Mucosa of rectum (tissue), 2 donors: ENCODE measurements at regions not wholly inside any gene's neighbourhood (a gene's known extent, or its start where the extent isn't known, plus 50 kb on each side); places are given as distances from the start of the nearest gene placed in this dataset.

ENCODE experiments used
- H3K27ac ChIP-seq, 2 donors: one replicate each; pipeline ENCODE4 v1.7.0; 2013; ENCODE audit warnings: inconsistent platforms in 2 of 2, low read depth in 2 of 2, low read length in 2 of 2
- H3K27me3 ChIP-seq, 2 donors: one replicate each; pipeline ENCODE4 v1.7.0; 2013; ENCODE audit warnings: low read length in 2 of 2; ENCODE audit not compliant: control insufficient read depth in 2 of 2, insufficient read depth in 2 of 2
- H3K36me3 ChIP-seq, 2 donors: one replicate each; pipeline ENCODE4 v1.7.0; 2013; ENCODE audit warnings: low read length in 2 of 2; ENCODE audit not compliant: control insufficient read depth in 2 of 2, insufficient read depth in 2 of 2
- H3K4me1 ChIP-seq, 2 donors: one replicate each; pipeline ENCODE4 v1.7.0; 2013; ENCODE audit warnings: low read length in 2 of 2, mild to moderate bottlenecking in 1 of 2; ENCODE audit not compliant: control insufficient read depth in 2 of 2, insufficient read depth in 2 of 2
- H3K4me3 ChIP-seq, 2 donors: one replicate each; pipeline ENCODE4 v1.7.0; 2013; ENCODE audit warnings: low read length in 2 of 2
- H3K9ac ChIP-seq, 2 donors: one replicate each; pipeline ENCODE4 v1.7.0; 2013; ENCODE audit warnings: low read length in 2 of 2, low read depth in 1 of 2, mild to moderate bottlenecking in 1 of 2
- H3K9me3 ChIP-seq, 2 donors: one replicate each; pipeline ENCODE4 v1.7.0; 2013; ENCODE audit warnings: low read length in 2 of 2; ENCODE audit not compliant: control insufficient read depth in 2 of 2
- donor health status: healthy.
- donor health status: Normal muscosa, but diverticular disease.

DNA sequence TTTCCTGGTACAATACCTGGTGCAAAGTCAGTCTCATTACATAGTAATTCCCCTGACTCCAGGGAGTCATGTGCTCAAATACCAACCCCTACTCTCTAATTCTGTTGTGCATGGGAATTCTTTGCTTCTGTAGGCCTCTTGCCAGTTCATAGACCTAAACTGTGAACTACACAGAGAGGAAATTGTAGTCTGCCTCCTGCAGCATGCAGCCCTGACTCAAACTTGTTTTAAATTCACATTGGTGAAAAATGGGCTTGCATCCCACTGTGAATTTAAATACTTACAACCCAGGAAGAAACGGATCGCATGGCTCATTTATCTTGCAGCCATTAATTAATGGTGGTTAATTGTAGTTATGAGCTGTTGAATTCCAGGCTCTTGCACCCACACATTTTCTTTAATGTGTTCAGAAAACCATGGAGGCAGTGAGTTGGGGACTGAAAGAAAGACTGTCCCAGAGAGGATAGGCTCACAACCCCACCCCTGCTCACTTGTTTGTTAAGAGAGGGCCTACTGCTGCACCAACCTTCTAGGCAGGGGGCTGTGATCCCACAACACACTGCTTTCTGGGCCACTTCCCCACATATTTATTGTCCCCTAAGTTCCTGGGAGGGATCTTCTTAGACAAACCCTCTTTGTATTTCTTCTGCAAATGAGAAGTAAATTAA is 579.1 kb downstream of the DHX35 start:
- no peak overlapping the region for H3K27ac ChIP-seq
- no peak overlapping the region for H3K4me3 ChIP-seq
- no peak overlapping the region for H3K9ac ChIP-seq
- H3K4me1 ChIP-seq = no peaks in the 10 kb centered on the region
- no peaks in the 10 kb centered on the region for H3K36me3 ChIP-seq
- no peaks in the 10 kb centered on the region for H3K27me3 ChIP-seq
- no peaks in the 10 kb centered on the region for H3K9me3 ChIP-seq

DNA sequence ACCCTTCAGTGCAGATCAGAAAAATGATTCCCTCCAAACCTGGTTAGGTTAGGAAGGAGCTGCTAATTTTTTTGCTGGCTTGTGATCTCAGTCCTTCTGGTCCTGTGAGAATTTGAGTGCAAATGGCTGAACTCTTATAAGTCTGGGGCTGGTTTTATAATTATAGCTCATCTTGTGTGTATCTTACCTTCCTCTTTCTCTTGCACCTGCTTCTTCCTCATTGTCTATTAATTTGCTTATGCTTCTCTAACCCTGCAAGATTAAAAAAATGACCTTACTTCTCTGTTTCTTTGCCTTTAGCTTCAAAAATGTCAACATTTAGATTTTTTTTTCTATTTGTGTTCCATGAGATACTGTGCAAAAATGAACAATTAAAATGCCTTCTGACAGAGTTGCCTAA is 576.2 kb downstream of the DHX35 start:
- Histone ChIP-seq H3K36me3 (no peaks in the 10 kb centered on the region), H3K4me3 (no peak overlapping the region), H3K9me3 (no peaks in the 10 kb centered on the region), H3K4me1 (no peaks in the 10 kb centered on the region), H3K9ac (no peak overlapping the region), H3K27ac (no peak overlapping the region), H3K27me3 (no peaks in the 10 kb centered on the region)

GRCh38 chr20:39535301-39535700 is 573.2 kb downstream of the DHX35 start:
- Histone ChIP-seq H3K27me3 (no peaks in the 10 kb centered on the region), H3K27ac (no peak overlapping the region), H3K9me3 (no peaks in the 10 kb centered on the region), H3K4me3 (no peak overlapping the region), H3K9ac (no peak overlapping the region), H3K4me1 (no peaks in the 10 kb centered on the region), H3K36me3 (no peaks in the 10 kb centered on the region)

DNA sequence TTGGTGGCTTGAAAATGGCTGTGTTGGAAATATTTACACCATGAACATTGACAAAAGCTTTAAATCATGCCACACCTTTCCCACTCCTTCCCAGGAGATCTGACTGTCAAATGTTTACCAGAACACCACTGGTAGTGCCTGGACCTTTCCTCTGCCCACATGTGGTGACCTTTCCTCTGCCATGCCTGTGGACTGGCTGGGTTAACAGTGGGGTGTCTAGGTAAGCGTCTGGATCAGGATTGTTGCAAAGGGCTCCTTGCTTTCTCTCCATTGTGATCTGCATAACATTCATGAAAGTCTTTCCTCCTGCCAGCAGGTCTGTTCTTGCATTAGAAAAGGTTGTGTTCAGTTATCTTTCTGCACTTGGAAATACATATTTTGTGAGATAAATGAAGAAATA is 572.7 kb downstream of the DHX35 start:
- H3K4me3 ChIP-seq = no peak overlapping the region
- no peaks in the 10 kb centered on the region for H3K4me1 ChIP-seq
- H3K27ac ChIP-seq = no peak overlapping the region
- H3K9ac ChIP-seq = no peak overlapping the region
- no peaks in the 10 kb centered on the region for H3K36me3 ChIP-seq
- no peaks in the 10 kb centered on the region for H3K9me3 ChIP-seq
- no peaks in the 10 kb centered on the region for H3K27me3 ChIP-seq

- H3K9me3 ChIP-seq = no peaks in the 10 kb centered on the region
- no peaks in the 10 kb centered on the region for H3K4me1 ChIP-seq
- no peak overlapping the region for H3K27ac ChIP-seq
- no peaks in the 10 kb centered on the region for H3K36me3 ChIP-seq
- H3K9ac ChIP-seq = no peak overlapping the region
- peaks cover 0 to 3% of the 10 kb centered on the region in 2 donors for H3K27me3 ChIP-seq
- no peak overlapping the region for H3K4me3 ChIP-seq
These were observed 571.7 kb downstream of the DHX35 start for GRCh38 chr20:39533858-39534257.

DNA sequence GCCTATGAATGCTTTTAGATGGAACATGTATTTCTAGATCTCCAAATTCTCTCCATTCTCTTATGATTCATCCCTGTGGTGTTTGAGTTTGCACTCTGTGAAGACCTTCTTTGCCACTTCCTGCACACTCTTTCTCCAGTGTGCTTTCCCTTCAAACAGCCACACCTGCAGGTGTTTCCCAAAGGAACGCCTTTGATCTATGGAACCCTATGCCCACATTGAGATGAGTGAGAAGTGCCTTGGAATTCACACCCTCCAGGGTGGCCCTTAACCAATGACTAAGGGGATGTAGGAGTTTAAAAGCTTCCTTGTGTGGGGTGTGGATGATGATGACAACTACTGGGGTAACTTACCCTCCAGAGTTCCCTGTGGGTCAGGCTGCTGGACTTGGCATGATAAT is 570.1 kb downstream of the DHX35 start:
- no peak overlapping the region for H3K9ac ChIP-seq
- no peak overlapping the region for H3K27ac ChIP-seq
- no peaks in the 10 kb centered on the region for H3K36me3 ChIP-seq
- H3K4me1 ChIP-seq = no peaks in the 10 kb centered on the region
- no peak overlapping the region for H3K4me3 ChIP-seq
- no peaks in the 10 kb centered on the region for H3K9me3 ChIP-seq
- peaks cover 0 to 3% of the 10 kb centered on the region in 2 donors for H3K27me3 ChIP-seq

GRCh38 chr20:39528436-39528835 is 566.3 kb downstream of the DHX35 start:
- Histone ChIP-seq H3K27me3 (peaks cover 0 to 3% of the 10 kb centered on the region in 2 donors), H3K4me3 (no peak overlapping the region), H3K9ac (no peak overlapping the region), H3K9me3 (no peaks in the 10 kb centered on the region), H3K4me1 (no peaks in the 10 kb centered on the region), H3K36me3 (no peaks in the 10 kb centered on the region), H3K27ac (no peak overlapping the region)

GRCh38 chr20:39524371-39524911 is 562.3 kb downstream of the DHX35 start:
- Histone ChIP-seq H3K36me3 (no peaks in the 10 kb centered on the region), H3K27me3 (peaks cover 0 to 2% of the 10 kb centered on the region in 2 donors), H3K9me3 (no peaks in the 10 kb centered on the region), H3K9ac (no peak overlapping the region), H3K27ac (no peak overlapping the region), H3K4me1 (no peaks in the 10 kb centered on the region), H3K4me3 (no peak overlapping the region)

- Histone ChIP-seq H3K27ac (no peak overlapping the region), H3K36me3 (no peaks in the 10 kb centered on the region), H3K9me3 (no peaks in the 10 kb centered on the region), H3K9ac (no peak overlapping the region), H3K4me3 (no peak overlapping the region), H3K4me1 (no peaks in the 10 kb centered on the region), H3K27me3 (no peaks in the 10 kb centered on the region)
These were observed 561.3 kb downstream of the DHX35 start for GRCh38 chr20:39523405-39523804.

GRCh38 chr20:39518654-39519053 is 556.5 kb downstream of the DHX35 start:
- Histone ChIP-seq H3K27ac (no peak overlapping the region), H3K4me3 (no peak overlapping the region)

More at GRCh38 chr20:39518654-39519053, 556.5 kb downstream of the DHX35 start:
- no peaks in the 10 kb centered on the region for H3K4me1 ChIP-seq
- H3K9me3 ChIP-seq = no peaks in the 10 kb centered on the region
- H3K9ac ChIP-seq = no peak overlapping the region
- H3K36me3 ChIP-seq = no peaks in the 10 kb centered on the region
- H3K27me3 ChIP-seq = no peaks in the 10 kb centered on the region
